ENCODE measurements at regions not wholly inside any gene's neighbourhood (a gene's known extent, or its start where the extent isn't known, plus 50 kb on each side); places are given as distances from the start of the nearest gene placed in this dataset.
A peak's percentile ranks its signal among the peaks of the same experiment; 100 is the strongest.

- no peak for DNase-seq (ENCODE audit: low read depth)
- Histone ChIP-seq H3K36me3 (ENCODE audit: control insufficient read depth, insufficient read depth, low read length) (no peaks in the 10 kb centered on the region), H3K27me3 (ENCODE audit: control insufficient read depth, insufficient read depth, low read length) (no peaks in the 10 kb centered on the region), H3K4me3 (ENCODE audit: low read depth, low read length) (no peak overlapping the region)
- no peak for TF ChIP-seq CTCF (IDR thresholded peaks at IDR 0.05; ENCODE audit: insufficient read depth, low read length, poor library complexity, severe bottlenecking)
Measured at GRCh38 chr6:165106261-165106660, 203.1 kb downstream of the C6orf118 start.

GRCh38 chr6:165098165-165098564 lies 211.2 kb downstream of the C6orf118 start:
- Histone ChIP-seq H3K4me3 (ENCODE audit: low read depth, low read length) (no peak overlapping the region), H3K27me3 (ENCODE audit: control insufficient read depth, insufficient read depth, low read length) (no peaks in the 10 kb centered on the region), H3K36me3 (ENCODE audit: control insufficient read depth, insufficient read depth, low read length) (no peaks in the 10 kb centered on the region)
- TF ChIP-seq CTCF (IDR thresholded peaks at IDR 0.05; ENCODE audit: insufficient read depth, low read length, poor library complexity, severe bottlenecking): peak; percentile 16
- DNase-seq (ENCODE audit: low read depth): no peak

- Histone ChIP-seq H3K27me3 (ENCODE audit: control insufficient read depth, insufficient read depth, low read length) (no peaks in the 10 kb centered on the region), H3K36me3 (ENCODE audit: control insufficient read depth, insufficient read depth, low read length) (no peaks in the 10 kb centered on the region), H3K4me3 (ENCODE audit: low read depth, low read length) (no peak overlapping the region)
- DNase-seq (ENCODE audit: low read depth): no peak
- TF ChIP-seq CTCF (IDR thresholded peaks at IDR 0.05; ENCODE audit: insufficient read depth, low read length, poor library complexity, severe bottlenecking): no peak
Measured at GRCh38 chr6:165096868-165097267, 212.5 kb downstream of the C6orf118 start.

- no peak for DNase-seq (ENCODE audit: low read depth)
- Histone ChIP-seq H3K4me3 (ENCODE audit: low read depth, low read length) (no peak overlapping the region), H3K27me3 (ENCODE audit: control insufficient read depth, insufficient read depth, low read length) (no peaks in the 10 kb centered on the region), H3K36me3 (ENCODE audit: control insufficient read depth, insufficient read depth, low read length) (no peaks in the 10 kb centered on the region)
- no peak for TF ChIP-seq CTCF (IDR thresholded peaks at IDR 0.05; ENCODE audit: insufficient read depth, low read length, poor library complexity, severe bottlenecking)
Measured at GRCh38 chr6:165096209-165096608, 213.2 kb downstream of the C6orf118 start.

- Histone ChIP-seq H3K4me3 (ENCODE audit: low read depth, low read length) (no peak overlapping the region), H3K27me3 (ENCODE audit: control insufficient read depth, insufficient read depth, low read length) (no peaks in the 10 kb centered on the region), H3K36me3 (ENCODE audit: control insufficient read depth, insufficient read depth, low read length) (no peaks in the 10 kb centered on the region)
- DNase-seq (ENCODE audit: low read depth): no peak
- TF ChIP-seq CTCF (IDR thresholded peaks at IDR 0.05; ENCODE audit: insufficient read depth, low read length, poor library complexity, severe bottlenecking): no peak
Measured at GRCh38 chr6:165092881-165093595, 216.4 kb downstream of the C6orf118 start.
